ENCODE measurements at regions not wholly inside any gene's neighbourhood (a gene's known extent, or its start where the extent isn't known, plus 50 kb on each side); places are given as distances from the start of the nearest gene placed in this dataset.

GRCh38 chr11:115759622-115760460 is 255.6 kb upstream of the CADM1 start:
- Mint-ChIP-seq H3K36me3 (ENCODE audit: low read depth) (no peaks in the 10 kb centered on the region), H3K4me3 (peak overlapping the region; percentile 60), H3K27me3 (ENCODE audit: insufficient read depth) (peaks cover 67% of the 10 kb centered on the region), H3K9me3 (no peaks in the 10 kb centered on the region), H3K27ac (no peak overlapping the region), H3K4me1 (no peaks in the 10 kb centered on the region)
- H3K9ac ChIP-seq (ENCODE audit: extremely low read depth, low read length, poor library complexity, severe bottlenecking): peak overlapping the region; percentile 8
- no peaks in the 10 kb centered on the region for H3K36me3 ChIP-seq (ENCODE audit: control insufficient read depth, insufficient read depth, low read length)
- DNase-seq: peak; percentile 80
- no peaks in the 10 kb centered on the region for H3K4me1 ChIP-seq (ENCODE audit: control insufficient read depth, insufficient read depth, low read length)
- H3K27me3 ChIP-seq (ENCODE audit: control insufficient read depth, insufficient read depth, low read length, poor library complexity, severe bottlenecking): peaks cover 79% of the 10 kb centered on the region
- 0 to 10% methylated on average over 1 to 69 of the region's 70 CpGs for WGBS, 2 experiments (ENCODE audit: insufficient coverage in 1 of 2, insufficient read length in 1 of 2)
- peak overlapping the region; percentile 71 for H3K4me3 ChIP-seq (ENCODE audit: low read length)
- no peak for TF ChIP-seq CTCF (conservative IDR thresholded peaks at IDR 0.05)
- no peak overlapping the region for H3K27ac ChIP-seq (ENCODE audit: low read depth, low read length)
- H3K9me3 ChIP-seq (ENCODE audit: control insufficient read depth, low read length): no peaks in the 10 kb centered on the region

- peaks cover 83% of the 10 kb centered on the region for H3K27me3 Mint-ChIP-seq (ENCODE audit: insufficient read depth)
- no peaks in the 10 kb centered on the region for H3K36me3 ChIP-seq (ENCODE audit: control insufficient read depth, insufficient read depth, low read length)
- WGBS, 2 experiments (ENCODE audit: insufficient coverage in 1 of 2, insufficient read length in 1 of 2): 95 to 98% methylated on average over 6 to 8 of the region's 8 CpGs
Measured at GRCh38 chr11:115758011-115758410, 253.8 kb upstream of the CADM1 start.

GRCh38 chr11:115751243-115752015 is 247.2 kb upstream of the CADM1 start:
- Histone ChIP-seq H3K27ac (ENCODE audit: low read depth, low read length) (no peak overlapping the region), H3K9me3 (ENCODE audit: control insufficient read depth, low read length) (no peaks in the 10 kb centered on the region), H3K4me3 (ENCODE audit: low read length) (no peak overlapping the region), H3K36me3 (ENCODE audit: control insufficient read depth, insufficient read depth, low read length) (no peaks in the 10 kb centered on the region), H3K4me1 (ENCODE audit: control insufficient read depth, insufficient read depth, low read length) (peaks cover 8% of the 10 kb centered on the region), H3K27me3 (ENCODE audit: control insufficient read depth, insufficient read depth, low read length, poor library complexity, severe bottlenecking) (peaks cover 27% of the 10 kb centered on the region), H3K9ac (ENCODE audit: extremely low read depth, low read length, poor library complexity, severe bottlenecking) (no peak overlapping the region)
- TF ChIP-seq CTCF (conservative IDR thresholded peaks at IDR 0.05): no peak
- Mint-ChIP-seq H3K27ac (no peak overlapping the region), H3K9me3 (no peaks in the 10 kb centered on the region), H3K4me3 (no peak overlapping the region), H3K4me1 (peaks cover 28% of the 10 kb centered on the region), H3K27me3 (ENCODE audit: insufficient read depth) (peaks cover 54% of the 10 kb centered on the region), H3K36me3 (ENCODE audit: low read depth) (no peaks in the 10 kb centered on the region)
- no peak for DNase-seq
- WGBS, 2 experiments (ENCODE audit: insufficient coverage in 1 of 2, insufficient read length in 1 of 2): 59 to 100% methylated on average over 1 to 4 of the region's 6 CpGs

More at GRCh38 chr11:115758011-115758410, 253.8 kb upstream of the CADM1 start:
- no peak overlapping the region for H3K4me3 ChIP-seq (ENCODE audit: low read length)
- no peaks in the 10 kb centered on the region for H3K4me1 ChIP-seq (ENCODE audit: control insufficient read depth, insufficient read depth, low read length)
- peaks cover 78% of the 10 kb centered on the region for H3K27me3 ChIP-seq (ENCODE audit: control insufficient read depth, insufficient read depth, low read length, poor library complexity, severe bottlenecking)
- H3K27ac ChIP-seq (ENCODE audit: low read depth, low read length): no peak overlapping the region
- no peak overlapping the region for H3K27ac Mint-ChIP-seq
- no peak for TF ChIP-seq CTCF (conservative IDR thresholded peaks at IDR 0.05)
- no peaks in the 10 kb centered on the region for H3K4me1 Mint-ChIP-seq
- H3K9ac ChIP-seq (ENCODE audit: extremely low read depth, low read length, poor library complexity, severe bottlenecking): no peak overlapping the region
- no peaks in the 10 kb centered on the region for H3K9me3 Mint-ChIP-seq
- no peak overlapping the region for H3K4me3 Mint-ChIP-seq
- H3K9me3 ChIP-seq (ENCODE audit: control insufficient read depth, low read length): no peaks in the 10 kb centered on the region
- no peaks in the 10 kb centered on the region for H3K36me3 Mint-ChIP-seq (ENCODE audit: low read depth)
- no peak for DNase-seq

Data from endodermal cell (in vitro differentiated cells).